HepG2 (cell line): ENCODE measurements at regions not wholly inside any gene's neighbourhood (a gene's known extent, or its start where the extent isn't known, plus 50 kb on each side); places are given as distances from the start of the nearest gene placed in this dataset.
A peak's percentile ranks its signal among the peaks of the same experiment; 100 is the strongest.

Experiments used
- ATF5 ChIP-seq: sonication (generic); formaldehyde crosslinking; IDR thresholded peaks from 2 replicates; pipeline ENCODE4 v1.4.0; 2020; ENCODE audit warnings: mild to moderate bottlenecking, low read depth, missing genetic modification reagents
- FOXO4 ChIP-seq: sonication (generic); formaldehyde crosslinking; conservative IDR thresholded peaks from 2 replicates; pipeline ENCODE4 v1.8.1; 2023; ENCODE audit warnings: missing genetic modification reagents
- KDM2A ChIP-seq: sonication (generic); formaldehyde crosslinking; IDR thresholded peaks from 2 replicates; pipeline ENCODE4 v1.4.0; 2020; ENCODE audit warnings: low read depth, missing genetic modification reagents, borderline replicate concordance
- LRRFIP1 ChIP-seq: sonication (generic); formaldehyde crosslinking; conservative IDR thresholded peaks from 2 replicates; pipeline ENCODE4 v1.4.0; 2020; ENCODE audit warnings: missing genetic modification reagents
- NFE2L2 ChIP-seq: fragments of 150-350 bp; IDR thresholded peaks from 2 replicates; pipeline ENCODE4 v1.6.1; 2014; ENCODE audit warnings: low read length
- NFIC ChIP-seq: IDR thresholded peaks from 2 replicates; pipeline ENCODE4 v1.6.1; 2012; ENCODE audit warnings: mild to moderate bottlenecking, low read length, inconsistent platforms
- NKX3-1 ChIP-seq: sonication (generic); formaldehyde crosslinking; IDR thresholded peaks from 2 replicates; pipeline ENCODE4 v1.5.0; 2020; ENCODE audit warnings: missing genetic modification reagents
- REXO4 ChIP-seq: sonication (generic); formaldehyde crosslinking; IDR thresholded peaks from 2 replicates; pipeline ENCODE4 v1.8.0; 2022; ENCODE audit warnings: missing genetic modification reagents, mild to moderate bottlenecking, borderline replicate concordance
- RXRB ChIP-seq: IDR thresholded peaks from 2 replicates; pipeline ENCODE4 v1.6.1; 2016; ENCODE audit warnings: borderline replicate concordance, missing genetic modification reagents, missing compliant biosample characterization
- THAP9 ChIP-seq: sonication (generic); formaldehyde crosslinking; IDR thresholded peaks from 2 replicates; pipeline ENCODE4; 2020; ENCODE audit warnings: missing genetic modification reagents, mild to moderate bottlenecking, borderline replicate concordance
- TOE1 ChIP-seq: sonication (generic); formaldehyde crosslinking; IDR thresholded peaks from 2 replicates; pipeline ENCODE4 v1.4.0; 2020; ENCODE audit warnings: mild to moderate bottlenecking, missing genetic modification reagents
- ZBTB44 ChIP-seq: sonication (generic); formaldehyde crosslinking; IDR thresholded peaks from 2 replicates; pipeline ENCODE4 v1.4.0; 2020; ENCODE audit warnings: missing genetic modification reagents
- ZFYVE20 ChIP-seq: sonication (generic); formaldehyde crosslinking; IDR thresholded peaks from 2 replicates; pipeline ENCODE4 v1.8.0; 2023; ENCODE audit warnings: low read depth, mild to moderate bottlenecking, moderate library complexity, missing genetic modification reagents, borderline replicate concordance
- ZNF24 ChIP-seq: fragments of 450-650 bp; IDR thresholded peaks from 2 replicates; pipeline ENCODE4 v1.6.1; 2017; ENCODE audit warnings: antibody characterized with exemption, mild to moderate bottlenecking
- ZNF3 ChIP-seq: IDR thresholded peaks from 2 replicates; pipeline ENCODE4 v1.7.0; 2017; ENCODE audit warnings: inconsistent platforms
- ZNF737 ChIP-seq: sonication (generic); formaldehyde crosslinking; IDR thresholded peaks from 2 replicates; pipeline ENCODE4 v1.5.0; 2020; ENCODE audit warnings: missing genetic modification reagents, mild to moderate bottlenecking, borderline replicate concordance
- ZSCAN20 ChIP-seq: sonication (generic); formaldehyde crosslinking; IDR thresholded peaks from 2 replicates; pipeline ENCODE4 v1.4.0; 2020; ENCODE audit warnings: missing genetic modification reagents, mild to moderate bottlenecking, borderline replicate concordance
- ZSCAN5A ChIP-seq: sonication (generic); formaldehyde crosslinking; IDR thresholded peaks from 2 replicates; pipeline ENCODE4 v1.8.0; 2022; ENCODE audit warnings: mild to moderate bottlenecking, missing genetic modification reagents, borderline replicate concordance

GRCh38 chr6:28657769-28658465 lies 132.2 kb downstream of the GPX5 start (continued):
- TF ChIP-seq THAP9, result no peak
- TF ChIP-seq ATF5 (CRISPR knock-in tag), result no peak
- no peak for TF ChIP-seq NFE2L2
- 0 out of 2 replicates have a peak, but pooled peaks have one; percentile 33 for TF ChIP-seq KDM2A (CRISPR knock-in tag)
- TF ChIP-seq NFIC, result peak; percentile 58; the same call in 1 of the 2 replicates
- no peak; the same call in 1 of the 2 replicates for TF ChIP-seq ZNF3 (CRISPR knock-in tag)
- TF ChIP-seq ZNF737 (CRISPR knock-in tag), result no peak
- no peak for TF ChIP-seq ZSCAN5A (CRISPR knock-in tag)
- peak; percentile 62; the same call in 1 of the 2 replicates for TF ChIP-seq RXRB
- no peak for TF ChIP-seq ZFYVE20 (CRISPR knock-in tag)
- TF ChIP-seq ZNF24, result peak; percentile 99
- TF ChIP-seq TOE1, result peak; percentile 75; the same call in 1 of the 2 replicates
- TF ChIP-seq REXO4 (CRISPR knock-in tag), result no peak
- 0 out of 2 replicates have a peak, but pooled peaks have one; percentile 22 for TF ChIP-seq NKX3-1 (CRISPR knock-in tag)
- no peak for TF ChIP-seq LRRFIP1 (CRISPR knock-in tag)
- no peak for TF ChIP-seq FOXO4 (CRISPR knock-in tag)
- TF ChIP-seq ZSCAN20 (CRISPR knock-in tag), result no peak
- TF ChIP-seq ZBTB44, result no peak
